ENCODE measurements at regions not wholly inside any gene's neighbourhood (a gene's known extent, or its start where the extent isn't known, plus 50 kb on each side); places are given as distances from the start of the nearest gene placed in this dataset.

DNA sequence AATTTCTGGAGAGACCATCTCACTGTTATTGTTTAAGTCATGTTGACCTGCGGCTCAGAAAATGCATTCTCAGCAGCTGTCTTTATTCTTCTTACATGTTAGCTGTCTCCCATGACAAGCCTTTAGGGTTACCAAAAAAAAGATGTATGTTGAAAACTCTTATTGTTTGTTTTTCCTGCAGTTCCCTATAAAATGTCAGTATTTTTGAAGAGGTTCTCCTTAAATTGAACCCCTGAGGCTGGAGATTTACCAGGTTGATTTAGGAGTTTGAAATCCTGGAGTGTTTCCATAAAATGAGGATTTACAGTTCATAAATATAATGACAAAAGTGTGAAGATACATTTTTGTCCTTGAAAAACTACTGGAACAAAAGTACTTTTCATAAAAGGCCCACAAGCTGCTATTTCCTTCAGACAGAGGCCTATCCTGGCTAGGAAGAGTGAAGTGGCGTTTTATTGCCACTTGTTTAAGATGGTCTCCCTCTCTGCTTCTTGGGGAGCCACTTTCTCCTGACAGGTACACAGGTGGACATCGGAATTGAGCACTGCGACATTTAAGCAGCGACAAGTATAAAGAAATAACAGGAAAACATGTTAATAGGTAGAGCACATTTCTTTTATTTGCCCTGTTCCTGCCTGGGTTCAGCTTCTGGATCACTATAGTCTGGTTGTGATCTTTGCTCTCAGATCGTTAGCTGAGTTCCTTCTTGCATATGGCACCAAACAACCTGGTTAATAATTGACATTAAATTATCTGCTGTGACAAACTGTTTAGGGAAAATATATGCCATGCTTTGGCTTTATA lies 344.8 kb upstream of the RPS23 start (continued):
- TF ChIP-seq ZHX2 (IDR thresholded peaks at IDR 0.05; ENCODE audit: low read depth) (no peak), ZHX2 (CRISPR knock-in tag; IDR thresholded peaks at IDR 0.05; ENCODE audit: borderline replicate concordance) (no peak), ZNF333 (CRISPR knock-in tag; IDR thresholded peaks at IDR 0.05; ENCODE audit: borderline replicate concordance) (no peak), ZNF17 (CRISPR knock-in tag; IDR thresholded peaks at IDR 0.05) (no peak), MEIS2 (CRISPR knock-in tag; IDR thresholded peaks at IDR 0.05) (peak; percentile 34; the same call in 1 of the 2 replicates), GATAD2A (CRISPR knock-in tag; IDR thresholded peaks at IDR 0.05) (peak; percentile 86), TP53 (CRISPR knock-in tag; conservative IDR thresholded peaks at IDR 0.05) (no peak), MLX (CRISPR knock-in tag; IDR thresholded peaks at IDR 0.05) (no peak), HNRNPL (IDR thresholded peaks at IDR 0.05; ENCODE audit: low read depth, low read length) (no peak), RBAK (CRISPR knock-in tag; IDR thresholded peaks at IDR 0.05) (no peak), ZFY (CRISPR knock-in tag; IDR thresholded peaks at IDR 0.05) (peak; percentile 67), SOX6 (IDR thresholded peaks at IDR 0.05) (no peak), SOX6 (CRISPR knock-in tag; IDR thresholded peaks at IDR 0.05) (0 out of 2 replicates have a peak, but pooled peaks have one; percentile 43), GZF1 (CRISPR knock-in tag; IDR thresholded peaks at IDR 0.05) (no peak), NFKB2 (CRISPR knock-in tag; IDR thresholded peaks at IDR 0.05; ENCODE audit: borderline replicate concordance) (no peak), ZNF772 (CRISPR knock-in tag; IDR thresholded peaks at IDR 0.05) (peak; percentile 54; the same call in 1 of the 2 replicates), ATRX (CRISPR knock-in tag; IDR thresholded peaks at IDR 0.05; ENCODE audit: borderline replicate concordance) (no peak), POLR2G (IDR thresholded peaks at IDR 0.05; ENCODE audit: low read depth, low read length) (peak; percentile 37; the same call in 1 of the 2 replicates)
- TF ChIP-seq, protein P1, sequence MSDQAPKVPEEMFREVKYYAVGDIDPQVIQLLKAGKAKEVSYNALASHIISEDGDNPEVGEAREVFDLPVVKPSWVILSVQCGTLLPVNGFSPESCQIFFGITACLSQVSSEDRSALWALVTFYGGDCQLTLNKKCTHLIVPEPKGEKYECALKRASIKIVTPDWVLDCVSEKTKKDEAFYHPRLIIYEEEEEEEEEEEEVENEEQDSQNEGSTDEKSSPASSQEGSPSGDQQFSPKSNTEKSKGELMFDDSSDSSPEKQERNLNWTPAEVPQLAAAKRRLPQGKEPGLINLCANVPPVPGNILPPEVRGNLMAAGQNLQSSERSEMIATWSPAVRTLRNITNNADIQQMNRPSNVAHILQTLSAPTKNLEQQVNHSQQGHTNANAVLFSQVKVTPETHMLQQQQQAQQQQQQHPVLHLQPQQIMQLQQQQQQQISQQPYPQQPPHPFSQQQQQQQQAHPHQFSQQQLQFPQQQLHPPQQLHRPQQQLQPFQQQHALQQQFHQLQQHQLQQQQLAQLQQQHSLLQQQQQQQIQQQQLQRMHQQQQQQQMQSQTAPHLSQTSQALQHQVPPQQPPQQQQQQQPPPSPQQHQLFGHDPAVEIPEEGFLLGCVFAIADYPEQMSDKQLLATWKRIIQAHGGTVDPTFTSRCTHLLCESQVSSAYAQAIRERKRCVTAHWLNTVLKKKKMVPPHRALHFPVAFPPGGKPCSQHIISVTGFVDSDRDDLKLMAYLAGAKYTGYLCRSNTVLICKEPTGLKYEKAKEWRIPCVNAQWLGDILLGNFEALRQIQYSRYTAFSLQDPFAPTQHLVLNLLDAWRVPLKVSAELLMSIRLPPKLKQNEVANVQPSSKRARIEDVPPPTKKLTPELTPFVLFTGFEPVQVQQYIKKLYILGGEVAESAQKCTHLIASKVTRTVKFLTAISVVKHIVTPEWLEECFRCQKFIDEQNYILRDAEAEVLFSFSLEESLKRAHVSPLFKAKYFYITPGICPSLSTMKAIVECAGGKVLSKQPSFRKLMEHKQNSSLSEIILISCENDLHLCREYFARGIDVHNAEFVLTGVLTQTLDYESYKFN (CRISPR knock-in tag; conservative IDR thresholded peaks at IDR 0.05) = peak; percentile 97

All from HepG2 (cell line).